Neutrophil (primary cell): ENCODE measurements at regions not wholly inside any gene's neighbourhood (a gene's known extent, or its start where the extent isn't known, plus 50 kb on each side); places are given as distances from the start of the nearest gene placed in this dataset.
A peak's percentile ranks its signal among the peaks of the same experiment; 100 is the strongest.

ENCODE experiments used
- H3K27ac ChIP-seq: fragments of 200-600 bp; sonication (generic); 2 replicates; pipeline ENCODE4 v1.5.1; 2016; ENCODE audit warnings: mild to moderate bottlenecking, moderate library complexity
- H3K27me3 ChIP-seq: fragments of 200-600 bp; sonication (generic); 2 replicates; pipeline ENCODE4 v1.6.0; 2016; ENCODE audit warnings: mild to moderate bottlenecking
- H3K36me3 ChIP-seq: fragments of 200-600 bp; sonication (generic); 2 replicates; pipeline ENCODE4 v1.5.1; 2017
- H3K4me1 ChIP-seq, 2 experiments: fragments of 200-600 bp in 1 of 2; sonication (generic) in 1 of 2; 1 replicate in 1 of 2; 2 replicates in 1 of 2; pipeline versions ENCODE4 v1.5.1 to v1.6.1; 2013 to 2016; ENCODE audit warnings: low read depth in 1 of 2, low read length in 1 of 2, mild to moderate bottlenecking in 1 of 2, moderate library complexity in 1 of 2; ENCODE audit not compliant: control insufficient read depth in 1 of 2, insufficient read depth in 1 of 2
- H3K4me3 ChIP-seq, 2 experiments: fragments of 200-600 bp in 1 of 2; sonication (generic) in 1 of 2; 1 replicate in 1 of 2; 2 replicates in 1 of 2; pipeline ENCODE4 v1.5.1; 2013 to 2016; ENCODE audit warnings: low read depth in 1 of 2, low read length in 1 of 2, mild to moderate bottlenecking in 1 of 2, moderate library complexity in 1 of 2
- H3K9me3 ChIP-seq: fragments of 200-600 bp; sonication (generic); 2 replicates; pipeline ENCODE4 v1.5.1; 2016
- TF ChIP-seq, protein P1 (sequence below): fragments of 200-600 bp; sonication (generic); IDR thresholded peaks from 2 replicates; pipeline ENCODE4 v1.5.1; 2016; ENCODE audit warnings: antibody characterized with exemption

DNA sequence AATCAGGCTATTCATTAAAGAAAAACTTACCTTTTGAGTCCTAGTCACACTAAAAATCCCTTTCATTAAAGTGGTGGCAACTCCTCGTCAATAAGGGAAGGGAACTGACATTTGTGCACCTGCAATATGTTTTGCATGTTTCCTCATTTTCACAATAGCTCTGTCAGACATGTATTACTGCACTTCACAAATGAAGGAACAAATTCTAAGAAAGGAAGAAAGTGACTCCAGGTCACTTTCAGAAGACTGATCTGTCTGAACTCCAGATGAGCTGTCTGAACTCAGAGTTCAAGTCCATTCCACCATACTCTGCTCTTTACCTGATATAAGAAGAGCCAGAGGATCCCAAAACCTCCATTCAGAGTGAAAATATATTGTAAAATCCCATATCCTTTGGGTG lies 50.3 kb upstream of the GSAP start:
- Histone ChIP-seq H3K36me3 (no peaks in the 10 kb centered on the region), H3K4me3 (peak overlapping the region in 1 of 2 experiments; percentile 44), H3K27me3 (no peaks in the 10 kb centered on the region), H3K4me1 (peaks cover 56 to 61% of the 10 kb centered on the region in 2 experiments), H3K9me3 (no peaks in the 10 kb centered on the region), H3K27ac (peak overlapping the region; percentile 87)
- TF ChIP-seq, protein P1, sequence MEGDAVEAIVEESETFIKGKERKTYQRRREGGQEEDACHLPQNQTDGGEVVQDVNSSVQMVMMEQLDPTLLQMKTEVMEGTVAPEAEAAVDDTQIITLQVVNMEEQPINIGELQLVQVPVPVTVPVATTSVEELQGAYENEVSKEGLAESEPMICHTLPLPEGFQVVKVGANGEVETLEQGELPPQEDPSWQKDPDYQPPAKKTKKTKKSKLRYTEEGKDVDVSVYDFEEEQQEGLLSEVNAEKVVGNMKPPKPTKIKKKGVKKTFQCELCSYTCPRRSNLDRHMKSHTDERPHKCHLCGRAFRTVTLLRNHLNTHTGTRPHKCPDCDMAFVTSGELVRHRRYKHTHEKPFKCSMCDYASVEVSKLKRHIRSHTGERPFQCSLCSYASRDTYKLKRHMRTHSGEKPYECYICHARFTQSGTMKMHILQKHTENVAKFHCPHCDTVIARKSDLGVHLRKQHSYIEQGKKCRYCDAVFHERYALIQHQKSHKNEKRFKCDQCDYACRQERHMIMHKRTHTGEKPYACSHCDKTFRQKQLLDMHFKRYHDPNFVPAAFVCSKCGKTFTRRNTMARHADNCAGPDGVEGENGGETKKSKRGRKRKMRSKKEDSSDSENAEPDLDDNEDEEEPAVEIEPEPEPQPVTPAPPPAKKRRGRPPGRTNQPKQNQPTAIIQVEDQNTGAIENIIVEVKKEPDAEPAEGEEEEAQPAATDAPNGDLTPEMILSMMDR, result no peak
